ENCODE measurements at regions not wholly inside any gene's neighbourhood (a gene's known extent, or its start where the extent isn't known, plus 50 kb on each side); places are given as distances from the start of the nearest gene placed in this dataset.
"Not testable (repeated sequence)": the region's sequence is repeated elsewhere in the genome, so short reads cannot be mapped to it uniquely, and the experiment has no call there.

DNA sequence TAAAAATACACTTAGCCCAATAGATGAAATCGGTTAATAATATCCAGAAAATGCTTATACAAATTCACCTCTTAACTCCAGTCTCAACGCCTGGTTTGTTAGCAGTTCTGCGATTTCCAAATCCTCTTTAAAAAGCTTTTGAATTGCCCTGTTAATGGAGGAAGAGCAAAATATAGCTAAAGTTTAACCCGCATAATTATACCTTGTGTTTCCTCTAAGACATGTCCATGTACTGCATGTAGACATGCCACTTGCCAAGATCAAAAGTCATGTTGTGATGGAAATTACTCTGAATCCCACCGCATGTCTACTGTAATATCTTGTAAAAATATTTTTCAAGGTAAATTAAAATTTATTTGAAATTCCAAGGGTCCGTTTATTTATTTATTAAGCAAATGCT is 291.2 kb upstream of the LRP1B start:
- no peak for DNase-seq (ENCODE audit: low read depth)
- H3K4me3 ChIP-seq (ENCODE audit: low read depth, low read length), result no peak overlapping the region
- in situ Hi-C loops (cut with HindIII; ENCODE audit: low sequenced_read_pairs), result no loop called here
- TF ChIP-seq, protein P1, sequence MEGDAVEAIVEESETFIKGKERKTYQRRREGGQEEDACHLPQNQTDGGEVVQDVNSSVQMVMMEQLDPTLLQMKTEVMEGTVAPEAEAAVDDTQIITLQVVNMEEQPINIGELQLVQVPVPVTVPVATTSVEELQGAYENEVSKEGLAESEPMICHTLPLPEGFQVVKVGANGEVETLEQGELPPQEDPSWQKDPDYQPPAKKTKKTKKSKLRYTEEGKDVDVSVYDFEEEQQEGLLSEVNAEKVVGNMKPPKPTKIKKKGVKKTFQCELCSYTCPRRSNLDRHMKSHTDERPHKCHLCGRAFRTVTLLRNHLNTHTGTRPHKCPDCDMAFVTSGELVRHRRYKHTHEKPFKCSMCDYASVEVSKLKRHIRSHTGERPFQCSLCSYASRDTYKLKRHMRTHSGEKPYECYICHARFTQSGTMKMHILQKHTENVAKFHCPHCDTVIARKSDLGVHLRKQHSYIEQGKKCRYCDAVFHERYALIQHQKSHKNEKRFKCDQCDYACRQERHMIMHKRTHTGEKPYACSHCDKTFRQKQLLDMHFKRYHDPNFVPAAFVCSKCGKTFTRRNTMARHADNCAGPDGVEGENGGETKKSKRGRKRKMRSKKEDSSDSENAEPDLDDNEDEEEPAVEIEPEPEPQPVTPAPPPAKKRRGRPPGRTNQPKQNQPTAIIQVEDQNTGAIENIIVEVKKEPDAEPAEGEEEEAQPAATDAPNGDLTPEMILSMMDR (IDR thresholded peaks at IDR 0.05; ENCODE audit: low read depth, low read length, missing control alignments), result no peak

DNA sequence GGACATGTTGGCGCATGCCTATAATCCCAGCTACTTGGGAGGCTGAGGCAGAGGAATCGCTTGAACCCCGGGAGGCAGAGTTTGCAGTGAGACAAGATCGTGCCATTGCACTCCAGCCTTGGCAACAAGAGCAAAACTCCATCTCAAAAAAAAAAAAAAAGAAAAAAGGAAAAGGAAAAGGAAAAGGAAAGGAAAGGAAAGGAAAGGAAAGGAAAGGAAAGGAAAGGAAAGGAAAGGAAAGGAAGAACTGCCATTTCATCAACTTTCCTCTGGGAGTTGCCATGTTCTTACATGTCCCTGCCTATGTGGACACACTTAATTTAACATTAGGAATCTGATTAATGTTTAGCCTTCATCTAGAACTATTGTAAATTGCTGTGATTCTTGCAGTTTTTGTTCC is 287.9 kb upstream of the LRP1B start:
- in situ Hi-C loops (cut with HindIII; ENCODE audit: low sequenced_read_pairs); H3K4me3 ChIP-seq (ENCODE audit: low read depth, low read length); DNase-seq (ENCODE audit: low read depth): not testable (repeated sequence)

DNA sequence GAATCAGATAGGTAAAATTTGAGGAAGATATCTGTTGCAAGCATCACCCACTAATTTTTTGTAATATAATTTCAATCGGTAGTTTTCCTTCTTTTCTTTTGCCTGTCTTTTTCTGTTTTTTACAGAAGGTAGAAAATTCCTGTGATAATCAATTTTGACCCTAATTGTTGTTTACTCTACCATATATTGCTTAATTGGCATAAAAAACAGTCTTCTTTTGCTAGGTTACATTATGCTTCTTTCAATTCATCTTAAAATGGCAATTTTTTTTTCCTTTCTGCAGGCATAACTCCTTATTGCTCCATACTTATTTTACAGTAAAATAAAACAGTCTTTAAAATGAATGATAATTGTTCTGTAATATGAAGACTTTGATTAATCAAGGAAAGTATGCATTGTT is 286.2 kb upstream of the LRP1B start:
- H3K4me3 ChIP-seq (ENCODE audit: low read depth, low read length), result no peak overlapping the region
- TF ChIP-seq, protein P1 (IDR thresholded peaks at IDR 0.05; ENCODE audit: low read depth, low read length, missing control alignments), result no peak
- in situ Hi-C loops (cut with HindIII; ENCODE audit: low sequenced_read_pairs), result no loop called here
- no peak for DNase-seq (ENCODE audit: low read depth)

DNA sequence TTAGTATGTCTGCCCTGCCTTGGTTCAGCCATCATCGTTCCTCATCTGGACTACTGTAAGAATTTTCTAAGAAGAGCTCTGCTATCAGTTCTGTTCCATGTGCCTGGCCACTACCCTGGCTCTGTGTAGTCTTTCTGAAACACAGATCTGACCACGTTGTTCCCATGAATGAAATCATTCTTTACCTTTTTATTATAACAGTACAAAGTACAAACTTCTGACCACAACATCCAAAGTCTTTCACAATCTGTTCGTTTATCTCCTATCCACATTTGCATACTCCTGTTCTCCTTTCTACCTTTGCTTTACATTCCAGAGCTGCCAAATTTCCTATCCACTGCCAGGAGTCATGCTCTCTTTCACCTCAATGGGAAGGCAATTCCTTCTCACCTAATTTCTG is 284.6 kb upstream of the LRP1B start:
- H3K4me3 ChIP-seq (ENCODE audit: low read depth, low read length), result no peak overlapping the region
- DNase-seq (ENCODE audit: low read depth), result no peak
- in situ Hi-C loops (cut with HindIII; ENCODE audit: low sequenced_read_pairs), result no loop called here
- TF ChIP-seq, protein P1 (IDR thresholded peaks at IDR 0.05; ENCODE audit: low read depth, low read length, missing control alignments), result no peak

DNA sequence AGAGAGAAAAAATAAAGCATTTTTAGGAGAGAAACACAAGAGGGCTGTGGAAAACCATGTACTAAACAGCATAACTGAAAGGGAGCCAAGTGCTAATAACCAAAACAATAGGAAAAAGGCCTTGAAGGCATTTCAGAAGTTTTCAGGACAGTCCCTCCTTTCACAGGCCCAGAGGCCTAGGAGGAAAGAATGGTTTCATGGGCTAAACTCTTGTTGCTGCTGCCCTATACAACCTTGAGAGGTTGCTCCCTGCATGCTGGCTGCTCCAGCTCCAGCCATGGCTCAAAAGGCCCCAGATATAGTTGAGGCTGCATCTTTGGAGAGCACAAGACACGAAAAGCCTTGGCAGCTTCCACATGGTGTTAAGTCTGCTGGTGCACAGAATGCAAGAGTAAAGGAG is 267.4 kb upstream of the LRP1B start:
- H3K4me3 ChIP-seq (ENCODE audit: low read depth, low read length), result no peak overlapping the region
- DNase-seq (ENCODE audit: low read depth), result no peak
- in situ Hi-C loops (cut with HindIII; ENCODE audit: low sequenced_read_pairs), result no loop called here
- TF ChIP-seq, protein P1 (IDR thresholded peaks at IDR 0.05; ENCODE audit: low read depth, low read length, missing control alignments), result no peak

DNA sequence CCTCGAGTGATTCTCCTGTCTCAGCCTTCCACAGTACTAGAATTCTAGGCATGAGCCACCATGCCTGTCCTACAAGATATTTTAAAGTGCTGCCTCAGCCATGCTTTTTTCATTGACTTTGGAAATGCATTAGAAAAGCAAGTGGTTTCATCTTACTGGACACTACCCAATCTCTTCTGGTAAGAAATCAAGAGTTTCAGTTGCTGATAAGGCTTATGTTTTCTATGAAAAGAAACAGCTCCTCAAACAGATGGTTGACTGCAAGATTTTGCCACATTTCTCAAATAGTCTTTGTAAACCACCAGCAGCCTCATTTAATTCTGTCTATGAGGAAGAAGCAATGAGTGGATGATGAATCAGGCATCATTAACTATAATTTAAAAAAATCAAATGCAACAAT is 264.5 kb upstream of the LRP1B start:
- in situ Hi-C loops (cut with HindIII; ENCODE audit: low sequenced_read_pairs), result no loop called here
- DNase-seq (ENCODE audit: low read depth), result no peak
- TF ChIP-seq, protein P1 (IDR thresholded peaks at IDR 0.05; ENCODE audit: low read depth, low read length, missing control alignments), result no peak
- H3K4me3 ChIP-seq (ENCODE audit: low read depth, low read length), result no peak overlapping the region

DNA sequence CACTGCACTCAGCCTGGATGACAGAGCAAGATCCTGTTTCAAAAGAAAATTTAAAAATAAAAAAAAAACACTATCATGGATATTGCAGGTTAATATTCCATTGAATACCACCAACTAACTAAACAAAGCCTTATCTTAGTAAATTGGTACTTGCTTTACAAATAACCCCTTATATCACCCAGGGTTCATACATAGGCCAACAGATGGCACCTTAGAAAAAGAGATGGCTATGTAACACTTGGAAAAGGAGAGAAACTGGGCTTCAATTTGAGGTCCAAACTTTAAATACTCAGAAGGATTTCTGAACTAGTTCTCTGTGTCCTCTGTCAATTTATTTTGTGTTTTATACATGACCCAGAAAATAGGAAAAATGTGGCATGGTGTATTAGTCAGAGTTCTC is 249.6 kb upstream of the LRP1B start:
- TF ChIP-seq, protein P1 (IDR thresholded peaks at IDR 0.05; ENCODE audit: low read depth, low read length, missing control alignments), result no peak
- in situ Hi-C loops (cut with HindIII; ENCODE audit: low sequenced_read_pairs), result no loop called here
- H3K4me3 ChIP-seq (ENCODE audit: low read depth, low read length), result no peak overlapping the region
- DNase-seq (ENCODE audit: low read depth), result no peak

DNA sequence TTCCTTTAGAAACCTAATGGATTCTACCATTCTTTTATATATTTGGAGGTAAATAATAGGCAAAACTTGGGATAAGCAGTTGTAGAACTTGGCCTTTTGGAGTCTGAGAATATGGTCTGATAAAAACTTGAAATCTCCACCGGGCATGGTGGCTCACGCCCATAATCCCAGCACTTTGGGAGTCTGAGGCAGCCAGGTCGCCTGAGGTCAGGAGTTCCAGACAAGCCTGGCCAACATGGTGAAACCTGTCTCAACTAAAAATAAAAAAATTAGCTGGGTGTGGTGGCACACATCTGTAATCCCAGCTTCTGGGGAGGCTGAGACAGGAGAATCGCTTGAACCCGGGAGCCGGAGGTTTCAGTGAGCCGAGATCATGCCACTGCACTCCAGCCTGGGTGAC is 231.3 kb upstream of the LRP1B start:
- in situ Hi-C loops (cut with HindIII; ENCODE audit: low sequenced_read_pairs); H3K4me3 ChIP-seq (ENCODE audit: low read depth, low read length); DNase-seq (ENCODE audit: low read depth): not testable (repeated sequence)

Data from astrocyte of the cerebellum (primary cell).